ENCODE measurements at regions not wholly inside any gene's neighbourhood (a gene's known extent, or its start where the extent isn't known, plus 50 kb on each side); places are given as distances from the start of the nearest gene placed in this dataset.
A peak's percentile ranks its signal among the peaks of the same experiment; 100 is the strongest.

DNA sequence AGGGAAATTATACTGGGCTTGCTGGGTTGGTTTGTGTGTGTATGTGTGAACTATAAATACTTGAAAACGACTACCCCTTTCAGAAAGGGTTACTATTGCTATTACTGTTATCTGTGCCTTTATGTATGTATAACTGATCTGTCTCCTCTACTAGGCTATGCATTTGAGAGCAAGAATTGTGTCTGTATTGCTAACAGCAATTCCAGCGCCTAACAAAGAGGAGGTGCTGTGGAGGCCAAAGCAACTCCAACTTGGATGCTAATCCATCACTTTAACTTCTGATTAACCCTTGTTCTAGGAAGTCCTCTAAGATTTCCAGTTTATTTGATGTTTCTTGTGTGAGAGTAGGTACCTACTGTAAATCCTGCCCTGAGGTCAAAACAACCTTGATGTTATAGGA is 313.9 kb downstream of the PCNX1 start:
- TF ChIP-seq, protein P1, sequence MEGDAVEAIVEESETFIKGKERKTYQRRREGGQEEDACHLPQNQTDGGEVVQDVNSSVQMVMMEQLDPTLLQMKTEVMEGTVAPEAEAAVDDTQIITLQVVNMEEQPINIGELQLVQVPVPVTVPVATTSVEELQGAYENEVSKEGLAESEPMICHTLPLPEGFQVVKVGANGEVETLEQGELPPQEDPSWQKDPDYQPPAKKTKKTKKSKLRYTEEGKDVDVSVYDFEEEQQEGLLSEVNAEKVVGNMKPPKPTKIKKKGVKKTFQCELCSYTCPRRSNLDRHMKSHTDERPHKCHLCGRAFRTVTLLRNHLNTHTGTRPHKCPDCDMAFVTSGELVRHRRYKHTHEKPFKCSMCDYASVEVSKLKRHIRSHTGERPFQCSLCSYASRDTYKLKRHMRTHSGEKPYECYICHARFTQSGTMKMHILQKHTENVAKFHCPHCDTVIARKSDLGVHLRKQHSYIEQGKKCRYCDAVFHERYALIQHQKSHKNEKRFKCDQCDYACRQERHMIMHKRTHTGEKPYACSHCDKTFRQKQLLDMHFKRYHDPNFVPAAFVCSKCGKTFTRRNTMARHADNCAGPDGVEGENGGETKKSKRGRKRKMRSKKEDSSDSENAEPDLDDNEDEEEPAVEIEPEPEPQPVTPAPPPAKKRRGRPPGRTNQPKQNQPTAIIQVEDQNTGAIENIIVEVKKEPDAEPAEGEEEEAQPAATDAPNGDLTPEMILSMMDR (IDR thresholded peaks at IDR 0.05; ENCODE audit: low read depth, low read length): no peak
- TF ChIP-seq, protein P2, sequence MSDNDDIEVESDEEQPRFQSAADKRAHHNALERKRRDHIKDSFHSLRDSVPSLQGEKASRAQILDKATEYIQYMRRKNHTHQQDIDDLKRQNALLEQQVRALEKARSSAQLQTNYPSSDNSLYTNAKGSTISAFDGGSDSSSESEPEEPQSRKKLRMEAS (IDR thresholded peaks at IDR 0.05; ENCODE audit: low read depth, low read length): no peak
- TF ChIP-seq POLR2A (IDR thresholded peaks at IDR 0.05; ENCODE audit: extremely low read depth, insufficient read length): no peak
- no peak for TF ChIP-seq MYC (IDR thresholded peaks at IDR 0.05; ENCODE audit: low read depth, low read length)

DNA sequence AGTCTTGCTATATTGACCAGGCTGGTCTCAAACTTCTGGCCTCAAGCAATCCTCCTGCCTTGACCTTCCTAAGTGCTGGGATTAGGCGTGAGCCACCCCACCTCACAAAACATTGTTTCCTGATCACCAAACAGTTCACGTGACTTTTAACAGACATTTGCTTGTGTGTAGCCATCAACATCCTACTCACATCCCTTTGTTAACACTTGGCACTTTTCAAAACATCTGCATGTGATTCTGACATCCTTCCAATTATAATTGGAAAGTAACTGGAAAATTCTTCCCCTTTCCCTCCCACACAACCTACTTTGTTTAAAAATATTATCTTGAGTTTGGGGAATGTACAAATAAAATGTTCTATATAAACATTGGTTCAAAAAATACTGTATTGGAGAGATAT is 317.9 kb downstream of the PCNX1 start:
- TF ChIP-seq, protein P2 (IDR thresholded peaks at IDR 0.05; ENCODE audit: low read depth, low read length): no peak
- no peak for TF ChIP-seq POLR2A (IDR thresholded peaks at IDR 0.05; ENCODE audit: extremely low read depth, insufficient read length)
- TF ChIP-seq, protein P1 (IDR thresholded peaks at IDR 0.05; ENCODE audit: low read depth, low read length): no peak
- no peak overlapping the region for H3K4me3 ChIP-seq (ENCODE audit: low read depth, low read length)
- DNase-seq (ENCODE audit: low read depth): no peak

More for the DNA sequence above, 313.9 kb downstream of the PCNX1 start:
- no peak overlapping the region for H3K4me3 ChIP-seq (ENCODE audit: low read depth, low read length)
- DNase-seq (ENCODE audit: low read depth): no peak

DNA sequence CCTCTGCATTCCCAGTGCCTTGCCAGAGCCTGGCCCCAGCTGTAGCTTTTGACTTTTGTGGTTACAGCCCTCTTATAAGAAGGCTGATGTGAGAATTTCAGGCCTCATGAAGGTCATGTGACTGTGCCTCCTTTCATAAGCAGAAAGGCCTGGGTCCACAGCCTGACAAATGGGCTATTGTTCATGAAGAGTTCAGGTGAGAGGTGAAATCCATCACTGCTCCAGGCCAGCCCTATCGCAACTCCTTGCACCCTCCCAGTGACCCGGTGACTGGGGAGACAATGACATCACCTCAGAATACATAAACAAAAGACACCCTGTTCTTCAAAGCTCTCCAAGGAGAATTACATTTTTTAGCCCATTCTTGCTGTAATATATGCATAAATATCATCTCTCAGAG is 321.5 kb downstream of the PCNX1 start:
- TF ChIP-seq MYC (IDR thresholded peaks at IDR 0.05; ENCODE audit: low read depth, low read length) (no peak), POLR2A (IDR thresholded peaks at IDR 0.05; ENCODE audit: extremely low read depth, insufficient read length) (no peak)
- TF ChIP-seq, protein P2 (IDR thresholded peaks at IDR 0.05; ENCODE audit: low read depth, low read length): no peak
- TF ChIP-seq, protein P1 (IDR thresholded peaks at IDR 0.05; ENCODE audit: low read depth, low read length): no peak
- DNase-seq (ENCODE audit: low read depth): no peak

DNA sequence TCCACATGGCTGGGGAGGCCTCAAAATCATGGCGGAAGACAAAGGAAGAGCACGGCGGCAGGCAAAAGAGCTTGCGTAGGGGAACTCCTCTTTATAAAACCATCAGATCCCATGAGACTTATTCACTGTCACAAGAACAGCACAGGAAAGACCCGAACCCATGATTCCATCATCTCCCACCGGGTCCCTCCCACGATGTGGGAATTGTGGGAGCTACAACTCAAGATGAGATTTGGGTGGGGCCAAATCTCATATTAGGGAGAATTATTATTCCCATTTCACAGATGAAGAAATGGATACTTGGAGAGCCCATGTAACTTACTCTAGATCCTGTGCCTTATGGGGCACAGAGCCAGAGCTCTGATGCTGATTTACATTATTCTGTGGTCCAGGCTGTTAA is 322.6 kb downstream of the PCNX1 start:
- TF ChIP-seq MYC (IDR thresholded peaks at IDR 0.05; ENCODE audit: low read depth, low read length) (no peak), POLR2A (IDR thresholded peaks at IDR 0.05; ENCODE audit: extremely low read depth, insufficient read length) (no peak)
- TF ChIP-seq, protein P2 (IDR thresholded peaks at IDR 0.05; ENCODE audit: low read depth, low read length): no peak
- H3K4me3 ChIP-seq (ENCODE audit: low read depth, low read length): no peak overlapping the region
- DNase-seq (ENCODE audit: low read depth): no peak

More for the DNA sequence above, 321.5 kb downstream of the PCNX1 start:
- no peak overlapping the region for H3K4me3 ChIP-seq (ENCODE audit: low read depth, low read length)

DNA sequence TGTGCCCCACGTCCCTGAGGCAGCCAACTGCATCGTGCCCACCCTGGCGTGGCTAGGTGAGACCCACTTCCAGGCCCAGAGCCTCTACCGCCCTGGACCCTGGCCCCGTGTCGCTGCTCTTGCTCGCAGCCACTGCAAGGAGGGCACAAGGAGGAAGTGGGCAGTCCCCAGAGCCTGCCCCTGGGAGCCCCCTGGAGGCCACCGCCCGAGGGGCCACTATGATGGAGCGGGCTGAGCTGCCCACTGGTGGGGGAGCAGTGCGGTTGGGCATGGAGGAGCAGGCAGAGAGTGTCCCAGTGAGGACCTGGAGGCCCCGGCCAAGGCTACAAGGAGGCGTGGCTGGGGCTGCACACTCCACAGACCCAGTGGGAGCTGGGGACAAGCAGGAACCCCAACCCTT is 323.6 kb downstream of the PCNX1 start:
- DNase-seq (ENCODE audit: low read depth): no peak
- TF ChIP-seq POLR2A (IDR thresholded peaks at IDR 0.05; ENCODE audit: extremely low read depth, insufficient read length): no peak
- TF ChIP-seq, protein P2 (IDR thresholded peaks at IDR 0.05; ENCODE audit: low read depth, low read length): no peak
- TF ChIP-seq MYC (IDR thresholded peaks at IDR 0.05; ENCODE audit: low read depth, low read length): no peak
- TF ChIP-seq, protein P1 (IDR thresholded peaks at IDR 0.05; ENCODE audit: low read depth, low read length): no peak
- H3K4me3 ChIP-seq (ENCODE audit: low read depth, low read length): no peak overlapping the region

DNA sequence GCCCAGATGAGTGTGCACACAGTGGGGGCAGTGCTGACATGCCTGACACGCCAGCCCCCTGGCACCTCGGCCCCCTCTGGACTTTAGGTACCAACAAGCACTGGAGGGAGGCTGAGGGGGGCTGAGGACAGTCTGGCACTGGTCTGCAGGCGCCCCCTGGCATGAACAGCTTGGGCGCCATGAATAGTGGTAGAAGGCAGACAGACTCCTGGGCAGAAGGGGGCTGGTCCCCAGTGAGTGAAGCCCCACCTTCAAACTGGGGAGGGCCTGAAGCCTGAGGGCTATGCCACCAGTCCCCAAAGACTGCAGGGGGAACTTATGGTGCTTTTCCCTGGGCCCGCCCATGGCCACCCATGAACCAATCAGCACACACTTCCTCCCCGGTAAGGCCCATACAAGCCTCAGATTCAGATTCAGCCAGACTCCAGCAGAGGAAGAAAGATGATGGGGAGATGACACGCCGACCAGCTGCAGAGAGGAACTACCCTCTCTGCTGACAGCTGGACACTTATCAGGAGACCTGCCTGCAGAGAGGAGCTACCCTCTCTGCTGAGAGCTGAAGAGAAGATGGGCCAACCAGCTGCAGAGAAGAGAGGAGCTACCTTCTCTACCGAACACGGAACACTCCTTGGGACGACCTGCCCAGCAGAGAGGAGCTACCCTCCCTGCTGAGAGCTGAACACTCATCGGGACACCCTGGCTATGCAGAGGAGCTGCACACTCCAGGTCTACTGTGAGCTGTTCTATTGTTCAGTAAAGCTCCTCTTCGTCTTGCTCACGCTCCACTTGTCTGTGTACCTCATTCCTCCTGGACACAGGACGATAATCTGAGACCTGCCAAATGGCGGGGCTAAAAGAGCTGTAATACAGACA is 324.5 kb downstream of the PCNX1 start:
- DNase-seq (ENCODE audit: low read depth): peak; percentile 70
- no peak overlapping the region for H3K4me3 ChIP-seq (ENCODE audit: low read depth, low read length)
- TF ChIP-seq POLR2A (IDR thresholded peaks at IDR 0.05; ENCODE audit: extremely low read depth, insufficient read length) (no peak), MYC (IDR thresholded peaks at IDR 0.05; ENCODE audit: low read depth, low read length) (no peak)

Measured in NB4 (cell line).